DOHH2 (cell line): ENCODE measurements at regions not wholly inside any gene's neighbourhood (a gene's known extent, or its start where the extent isn't known, plus 50 kb on each side); places are given as distances from the start of the nearest gene placed in this dataset.

ENCODE experiments used
- H3F3A ChIP-seq: fragments of 200-600 bp; sonication (generic), shearing (Covaris generic); 2 replicates; pipeline ENCODE4 v1.6.0; 2016; ENCODE audit warnings: antibody characterized with exemption, mild to moderate bottlenecking; ENCODE audit not compliant: control insufficient read depth, insufficient read depth
- H3K27ac ChIP-seq: fragments of 200-600 bp; sonication (generic); 2 replicates; pipeline ENCODE4 v1.5.1; 2014; ENCODE audit warnings: low read depth, mild to moderate bottlenecking, low read length, moderate library complexity
- H3K27me3 ChIP-seq: fragments of 200-600 bp; sonication (generic); 2 replicates; pipeline ENCODE4 v1.6.1; 2014; ENCODE audit warnings: mild to moderate bottlenecking, low read length, mixed read lengths; ENCODE audit not compliant: control insufficient read depth
- H3K36me3 ChIP-seq: fragments of 200-600 bp; sonication (generic); 2 replicates; pipeline ENCODE4 v1.6.1; 2014; ENCODE audit warnings: mild to moderate bottlenecking, low read length, moderate library complexity, mixed read lengths; ENCODE audit not compliant: control insufficient read depth
- H3K4me1 ChIP-seq: fragments of 200-600 bp; sonication (generic); 2 replicates; pipeline ENCODE4 v1.6.1; 2014; ENCODE audit warnings: mild to moderate bottlenecking, low read length, mixed read lengths; ENCODE audit not compliant: control insufficient read depth
- H3K4me2 ChIP-seq: fragments of 200-600 bp; sonication (generic); 2 replicates; pipeline ENCODE4 v1.6.0; 2014; ENCODE audit warnings: mild to moderate bottlenecking, low read length, moderate library complexity
- H3K4me3 ChIP-seq: fragments of 200-600 bp; sonication (generic); 2 replicates; pipeline ENCODE4 v1.5.1; 2014; ENCODE audit warnings: mild to moderate bottlenecking, low read length, mixed read lengths
- H3K79me2 ChIP-seq: fragments of 200-600 bp; sonication (generic); 2 replicates; pipeline ENCODE4 v1.6.1; 2014; ENCODE audit warnings: mild to moderate bottlenecking, low read length, mixed read lengths; ENCODE audit not compliant: control insufficient read depth
- H3K9me2 ChIP-seq: fragments of 200-600 bp; sonication (generic); replicated peaks from 2 replicates; pipeline ENCODE4 v1.6.1; 2014; ENCODE audit warnings: mild to moderate bottlenecking, low read length, mixed read lengths; ENCODE audit not compliant: control insufficient read depth
- H3K9me3 ChIP-seq: fragments of 200-600 bp; sonication (generic); 2 replicates; pipeline ENCODE4 v1.6.1; 2014; ENCODE audit warnings: antibody characterized with exemption, low read length, mixed read lengths; ENCODE audit not compliant: control insufficient read depth, insufficient read depth
- H4K20me1 ChIP-seq: fragments of 200-600 bp; sonication (generic); 2 replicates; pipeline ENCODE4 v1.6.0; 2014; ENCODE audit warnings: low read depth, mild to moderate bottlenecking, antibody characterized with exemption, low read length, moderate library complexity; ENCODE audit not compliant: control insufficient read depth, insufficient read depth
- EZH2phosphoT487 ChIP-seq: fragments of 200-600 bp; sonication (generic); IDR thresholded peaks from 2 replicates; pipeline ENCODE4 v1.6.1; 2017; ENCODE audit warnings: borderline replicate concordance, mild to moderate bottlenecking, antibody characterized with exemption, low read length, moderate library complexity, mixed read lengths
- TF ChIP-seq, protein P1 (sequence below): fragments of 200-600 bp; sonication (generic); IDR thresholded peaks from one replicate; pipeline ENCODE4 v1.5.1; 2014; ENCODE audit warnings: antibody characterized with exemption, mild to moderate bottlenecking, low read depth, low read length; ENCODE audit not compliant: poor library complexity, severe bottlenecking

DNA sequence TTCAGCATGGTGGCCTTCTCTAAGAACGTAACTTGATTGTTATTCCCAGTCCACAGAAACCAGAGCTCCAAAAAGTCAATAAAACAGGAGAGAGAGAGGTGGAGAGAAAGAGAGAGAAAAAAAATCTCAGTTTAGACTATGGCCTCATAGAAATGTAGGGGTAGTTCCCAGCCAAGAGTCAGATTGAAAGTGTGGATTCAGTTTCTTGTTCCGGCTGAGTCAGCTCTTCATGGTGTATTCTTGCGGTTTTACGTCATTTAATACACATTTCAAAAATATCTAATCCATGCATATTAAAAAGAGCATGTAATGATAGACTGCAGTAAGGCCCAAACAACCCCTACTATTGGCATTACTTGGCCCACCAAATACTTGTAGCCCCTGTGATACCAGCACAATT is 303.9 kb downstream of the ETAA1 start:
- no peaks in the 10 kb centered on the region for H3K9me3 ChIP-seq
- H3K27ac ChIP-seq = no peak overlapping the region
- H4K20me1 ChIP-seq = no peaks in the 10 kb centered on the region
- no peak overlapping the region for H3K4me3 ChIP-seq
- no peaks in the 10 kb centered on the region for H3F3A ChIP-seq
- no peaks in the 10 kb centered on the region for H3K79me2 ChIP-seq
- no peaks in the 10 kb centered on the region; the same call in 1 of the 2 replicates for H3K27me3 ChIP-seq
- no peak for TF ChIP-seq EZH2phosphoT487
- TF ChIP-seq, protein P1, sequence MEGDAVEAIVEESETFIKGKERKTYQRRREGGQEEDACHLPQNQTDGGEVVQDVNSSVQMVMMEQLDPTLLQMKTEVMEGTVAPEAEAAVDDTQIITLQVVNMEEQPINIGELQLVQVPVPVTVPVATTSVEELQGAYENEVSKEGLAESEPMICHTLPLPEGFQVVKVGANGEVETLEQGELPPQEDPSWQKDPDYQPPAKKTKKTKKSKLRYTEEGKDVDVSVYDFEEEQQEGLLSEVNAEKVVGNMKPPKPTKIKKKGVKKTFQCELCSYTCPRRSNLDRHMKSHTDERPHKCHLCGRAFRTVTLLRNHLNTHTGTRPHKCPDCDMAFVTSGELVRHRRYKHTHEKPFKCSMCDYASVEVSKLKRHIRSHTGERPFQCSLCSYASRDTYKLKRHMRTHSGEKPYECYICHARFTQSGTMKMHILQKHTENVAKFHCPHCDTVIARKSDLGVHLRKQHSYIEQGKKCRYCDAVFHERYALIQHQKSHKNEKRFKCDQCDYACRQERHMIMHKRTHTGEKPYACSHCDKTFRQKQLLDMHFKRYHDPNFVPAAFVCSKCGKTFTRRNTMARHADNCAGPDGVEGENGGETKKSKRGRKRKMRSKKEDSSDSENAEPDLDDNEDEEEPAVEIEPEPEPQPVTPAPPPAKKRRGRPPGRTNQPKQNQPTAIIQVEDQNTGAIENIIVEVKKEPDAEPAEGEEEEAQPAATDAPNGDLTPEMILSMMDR = no peak
- no peaks in the 10 kb centered on the region for H3K36me3 ChIP-seq
- no peaks in the 10 kb centered on the region for H3K4me1 ChIP-seq
- no peaks in the 10 kb centered on the region for H3K9me2 ChIP-seq
- no peak overlapping the region for H3K4me2 ChIP-seq

DNA sequence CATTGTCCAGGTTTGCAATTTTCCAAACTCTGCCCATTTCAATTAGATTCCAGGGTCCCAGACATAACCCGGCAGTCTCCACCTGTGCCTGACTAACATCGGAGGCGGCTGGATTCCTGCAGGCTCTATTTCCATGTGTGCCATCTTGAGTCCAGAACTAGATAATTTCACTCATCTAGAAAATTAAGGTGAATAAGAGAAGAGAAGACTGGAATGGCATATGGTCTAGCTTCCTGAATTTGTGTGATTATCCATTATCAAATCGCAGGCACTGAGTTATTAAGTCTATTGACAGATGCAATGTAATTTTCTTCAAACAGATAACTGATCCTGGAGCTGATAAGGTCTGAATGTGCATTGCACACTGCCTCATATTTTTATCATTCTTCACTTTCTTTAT is 305.2 kb downstream of the ETAA1 start:
- Histone ChIP-seq H3K27me3 (no peaks in the 10 kb centered on the region; the same call in 1 of the 2 replicates), H3F3A (no peaks in the 10 kb centered on the region), H3K9me3 (no peaks in the 10 kb centered on the region), H3K4me1 (no peaks in the 10 kb centered on the region), H3K36me3 (no peaks in the 10 kb centered on the region), H3K9me2 (no peaks in the 10 kb centered on the region), H4K20me1 (no peaks in the 10 kb centered on the region), H3K27ac (no peak overlapping the region), H3K4me2 (no peak overlapping the region), H3K4me3 (no peak overlapping the region), H3K79me2 (no peaks in the 10 kb centered on the region)
- TF ChIP-seq, protein P1 = no peak

DNA sequence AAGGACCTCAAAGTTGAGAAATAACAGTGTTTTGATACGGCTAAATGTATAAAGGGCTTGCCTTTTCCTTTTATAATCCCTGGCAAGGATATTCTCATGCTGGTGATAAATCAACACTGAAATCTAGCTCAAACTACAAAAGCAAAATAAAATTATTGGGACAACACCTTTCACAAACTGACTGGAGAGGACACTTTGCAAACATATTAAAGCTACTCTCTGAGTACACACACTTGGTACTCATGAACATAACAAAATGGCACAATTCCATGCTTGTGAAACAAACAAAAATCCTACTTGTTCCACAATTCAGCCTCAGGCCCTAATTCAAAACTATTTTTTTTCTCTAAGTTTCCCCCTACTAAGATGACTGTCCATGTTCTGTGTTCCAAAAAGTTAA is 305.8 kb downstream of the ETAA1 start:
- H3K4me1 ChIP-seq = no peaks in the 10 kb centered on the region
- no peaks in the 10 kb centered on the region for H3K9me3 ChIP-seq
- no peaks in the 10 kb centered on the region for H4K20me1 ChIP-seq
- H3F3A ChIP-seq = no peaks in the 10 kb centered on the region
- H3K36me3 ChIP-seq = no peaks in the 10 kb centered on the region
- H3K79me2 ChIP-seq = no peaks in the 10 kb centered on the region
- H3K4me3 ChIP-seq = no peak overlapping the region
- no peaks in the 10 kb centered on the region; the same call in 1 of the 2 replicates for H3K27me3 ChIP-seq
- H3K9me2 ChIP-seq = no peaks in the 10 kb centered on the region
- H3K27ac ChIP-seq = no peak overlapping the region
- TF ChIP-seq EZH2phosphoT487 = no peak
- TF ChIP-seq, protein P1 = no peak
- H3K4me2 ChIP-seq = no peak overlapping the region

DNA sequence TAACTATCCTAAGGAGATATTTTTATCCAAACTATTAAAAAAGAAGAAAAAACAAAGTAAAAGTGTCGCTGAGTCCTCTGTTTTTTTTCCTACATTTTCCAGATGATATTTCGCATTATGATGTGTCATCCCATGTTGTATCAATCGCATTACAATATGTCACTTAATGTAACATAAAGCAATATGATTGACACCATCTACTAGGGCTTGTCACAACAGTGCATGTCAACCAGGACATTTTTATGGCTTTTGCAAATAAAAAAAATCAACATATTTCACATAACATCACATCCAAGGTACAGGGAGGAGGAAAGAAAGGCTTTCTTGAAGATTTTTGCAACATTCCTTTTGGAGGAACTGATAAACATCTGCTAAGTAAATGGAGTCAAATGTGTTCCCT is 308.9 kb downstream of the ETAA1 start:
- H3K79me2 ChIP-seq = no peaks in the 10 kb centered on the region
- H3K4me1 ChIP-seq = no peaks in the 10 kb centered on the region

More for the DNA sequence above, 308.9 kb downstream of the ETAA1 start:
- Histone ChIP-seq H3K27me3 (no peaks in the 10 kb centered on the region; the same call in 1 of the 2 replicates), H4K20me1 (no peaks in the 10 kb centered on the region), H3K36me3 (no peaks in the 10 kb centered on the region), H3K4me2 (no peak overlapping the region), H3F3A (no peaks in the 10 kb centered on the region), H3K9me2 (no peaks in the 10 kb centered on the region), H3K4me3 (no peak overlapping the region), H3K27ac (no peak overlapping the region), H3K9me3 (no peaks in the 10 kb centered on the region)
- no peak for TF ChIP-seq EZH2phosphoT487
- TF ChIP-seq, protein P1 = no peak
